HT-29 (cell line): ENCODE measurements at regions not wholly inside any gene's neighbourhood (a gene's known extent, or its start where the extent isn't known, plus 50 kb on each side); places are given as distances from the start of the nearest gene placed in this dataset.

ENCODE experiments used
- DNase-seq: peaks from one replicate; pipeline ENCODE4 v3.0.0-alpha.2; 2015; ENCODE audit warnings: low spot score

GRCh38 chr12:31868965-31869364 lies 90.2 kb upstream of the RESF1 start:
- DNase-seq: peak; percentile 82

GRCh38 chr12:31867292-31867691 lies 91.9 kb upstream of the RESF1 start:
- DNase-seq: no peak

DNA sequence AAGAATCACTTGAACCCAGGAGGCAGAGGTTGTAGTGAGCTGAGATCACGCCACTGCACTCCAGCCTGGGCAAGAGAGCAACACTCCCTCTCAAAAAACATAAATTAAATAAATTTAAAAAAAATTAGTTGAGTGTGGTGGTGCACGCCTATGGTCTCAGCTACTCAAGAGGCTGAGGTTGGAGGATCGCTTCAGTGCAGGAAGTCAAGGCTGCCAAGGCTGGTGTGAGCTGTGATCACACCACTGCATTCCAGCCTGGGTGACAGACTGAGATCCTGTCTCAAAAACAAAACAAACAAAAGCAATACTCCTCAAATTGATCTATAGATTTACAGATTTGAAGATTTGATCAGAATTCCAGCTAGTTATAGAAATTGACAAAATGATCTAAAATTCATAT lies 92.7 kb upstream of the RESF1 start:
- no peak for DNase-seq

DNA sequence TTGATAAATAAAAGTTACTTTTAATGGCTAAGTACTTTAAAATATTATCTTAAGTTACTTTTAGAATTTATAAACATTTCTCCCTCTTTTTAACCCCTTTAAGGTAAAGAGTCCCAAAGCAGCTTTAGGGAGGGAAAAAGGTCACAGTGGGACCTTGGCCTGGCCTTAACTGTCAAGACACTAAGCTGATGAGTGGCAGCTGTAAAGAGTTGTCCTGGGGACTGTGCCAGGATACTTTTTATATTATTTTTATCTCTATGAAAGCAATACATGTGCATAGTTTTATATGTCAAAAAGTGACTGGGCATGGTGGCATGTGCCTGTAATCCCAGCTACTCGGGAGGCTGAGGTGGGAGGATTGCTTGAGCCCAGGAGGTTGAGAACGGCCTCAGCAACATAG lies 94.2 kb upstream of the RESF1 start:
- no peak for DNase-seq

GRCh38 chr12:31861360-31861759 lies 97.9 kb upstream of the RESF1 start:
- DNase-seq: no peak

GRCh38 chr12:31860401-31860800 lies 98.8 kb upstream of the RESF1 start:
- DNase-seq: no peak

DNA sequence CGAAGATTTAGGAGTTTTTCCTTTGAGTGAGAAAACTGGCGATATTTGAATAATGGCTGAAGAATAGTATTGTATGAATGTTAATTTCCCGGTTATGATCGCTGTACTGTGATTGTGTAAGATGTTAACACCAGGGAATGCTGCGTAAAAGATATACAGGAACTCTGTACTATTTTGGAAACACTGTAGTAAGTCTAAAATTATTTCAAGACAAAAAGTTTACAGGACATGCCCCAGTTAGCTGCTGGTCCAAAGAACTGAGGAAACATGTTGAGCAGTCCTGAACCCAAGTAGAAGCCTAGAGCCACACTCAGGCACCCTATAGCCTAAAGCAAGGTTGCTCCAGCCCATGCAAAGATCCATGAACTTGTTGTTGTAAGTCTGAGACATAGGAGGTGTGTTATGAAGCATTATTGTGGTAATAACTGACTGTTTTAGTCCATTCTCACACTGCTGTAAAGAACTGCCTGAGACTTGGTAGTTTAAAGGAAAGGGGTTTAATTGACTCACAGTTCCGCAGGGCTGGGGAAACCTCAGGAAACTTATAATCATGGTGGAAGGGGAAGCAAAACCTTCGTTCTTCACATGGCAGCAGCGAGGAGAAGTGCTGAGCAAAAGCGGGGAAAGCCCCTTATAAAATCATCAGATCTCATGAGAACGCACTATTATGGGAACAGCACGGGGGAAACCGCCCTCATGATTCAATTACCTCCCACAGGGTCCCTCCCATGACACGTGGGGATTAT lies 99.8 kb upstream of the RESF1 start:
- DNase-seq: no peak

- no peak for DNase-seq
Observed at GRCh38 chr12:31855427-31855826, 103.8 kb upstream of the RESF1 start.

DNA sequence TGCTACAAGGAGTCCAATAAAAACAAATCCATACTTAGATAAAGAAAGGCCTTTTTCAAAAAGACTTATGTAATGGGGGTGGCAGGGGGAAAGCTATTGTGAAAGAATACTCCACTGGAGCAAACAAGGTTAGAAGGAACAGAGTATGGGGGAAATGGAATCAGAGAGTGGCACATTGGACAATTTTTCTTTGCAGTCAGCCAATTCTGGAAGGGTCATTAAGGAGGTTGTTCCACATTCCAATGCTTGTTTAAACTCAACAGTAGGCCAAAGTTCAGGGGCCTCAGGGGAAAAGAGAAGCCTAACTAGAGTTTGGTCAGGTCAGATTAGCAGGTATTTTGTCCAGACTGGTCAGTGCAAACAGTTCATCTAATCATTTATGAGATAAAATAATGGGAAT lies 105.2 kb upstream of the RESF1 start:
- peak; percentile 23 for DNase-seq

- DNase-seq: no peak
Observed at GRCh38 chr12:31853520-31853919, 105.7 kb upstream of the RESF1 start.

GRCh38 chr12:31850268-31850667 lies 108.9 kb upstream of the RESF1 start:
- no peak for DNase-seq

DNA sequence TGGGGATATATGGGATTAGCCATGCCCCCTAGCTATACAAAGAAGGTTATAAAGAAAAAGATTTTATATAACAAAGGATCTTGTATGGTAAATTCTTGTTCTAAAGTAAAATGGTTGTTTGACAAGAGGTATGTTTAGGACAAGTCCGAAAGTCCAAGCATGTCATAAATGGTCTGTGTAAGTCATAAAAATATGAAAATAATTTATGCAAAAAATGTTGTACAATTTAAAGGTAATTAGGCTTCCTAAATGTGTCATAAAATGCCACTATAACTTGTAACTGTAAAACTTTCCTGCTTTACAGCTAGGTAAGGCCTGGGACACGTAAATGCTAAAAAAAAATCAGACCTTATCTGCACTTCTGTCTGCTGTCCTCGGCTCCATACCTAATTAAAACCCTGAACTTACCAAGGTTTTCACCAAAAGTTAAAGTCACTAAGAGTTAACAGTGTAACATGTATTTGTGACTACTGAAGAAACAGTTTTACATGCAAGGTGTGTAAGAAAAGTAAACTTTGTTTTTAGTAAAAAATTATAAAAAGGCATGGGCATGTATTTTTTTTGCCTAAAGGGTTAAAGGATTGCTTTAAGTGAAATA lies 110.0 kb upstream of the RESF1 start:
- DNase-seq: no peak

DNA sequence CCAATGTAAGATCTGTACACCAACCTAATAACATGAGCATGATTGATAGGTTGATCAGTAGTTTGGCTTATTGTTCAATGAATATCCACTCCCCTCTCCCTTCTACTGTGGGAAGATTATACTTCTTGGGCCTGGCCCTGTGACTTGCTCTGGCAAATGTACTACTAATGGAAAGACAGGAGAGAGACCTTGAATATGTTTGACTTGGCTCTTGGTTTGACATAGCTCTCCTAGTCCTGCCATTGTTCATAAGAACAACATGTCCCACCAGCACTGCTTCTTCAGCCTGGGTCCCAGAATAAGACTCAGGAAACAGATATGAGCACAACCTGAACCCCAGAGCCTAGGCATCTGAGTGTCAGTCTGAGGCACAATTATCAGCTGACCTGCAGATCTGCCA lies 112.8 kb upstream of the RESF1 start:
- DNase-seq: no peak

DNA sequence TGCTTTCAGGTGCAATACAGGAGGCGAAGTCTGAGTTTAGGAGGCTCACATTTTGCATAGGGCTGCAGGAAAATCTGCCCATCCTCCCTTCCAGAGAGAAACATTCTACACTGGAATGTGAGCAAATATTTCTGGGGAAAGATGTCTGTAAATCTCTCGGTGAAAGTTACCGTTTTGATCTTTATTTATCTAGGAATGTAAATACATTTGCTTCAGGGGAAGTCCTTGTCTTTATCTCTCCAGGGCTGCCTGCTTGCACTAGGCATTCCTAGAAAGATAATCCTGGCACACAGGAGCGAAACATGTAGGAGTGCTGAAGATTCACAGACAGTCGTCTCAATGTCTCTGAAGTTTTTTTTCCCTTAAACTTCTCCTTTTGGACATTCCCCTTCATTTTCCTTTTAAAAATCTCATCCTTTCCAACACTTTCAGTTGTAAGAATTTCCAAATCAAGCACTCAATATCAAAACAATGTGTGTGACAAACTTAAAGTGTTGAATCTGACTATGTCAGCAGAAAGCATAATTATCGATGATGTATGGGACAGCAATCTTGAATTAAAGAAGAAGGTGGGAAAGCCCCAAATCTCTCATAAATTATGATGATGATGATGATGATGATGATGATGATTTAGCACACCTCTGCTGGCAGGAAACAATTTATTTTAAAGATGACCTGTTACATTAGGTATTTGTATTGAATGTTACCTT lies 113.4 kb upstream of the RESF1 start:
- DNase-seq: no peak

- DNase-seq: no peak
Observed at GRCh38 chr12:31843398-31844095, 114.7 kb upstream of the AMN1 start.

DNA sequence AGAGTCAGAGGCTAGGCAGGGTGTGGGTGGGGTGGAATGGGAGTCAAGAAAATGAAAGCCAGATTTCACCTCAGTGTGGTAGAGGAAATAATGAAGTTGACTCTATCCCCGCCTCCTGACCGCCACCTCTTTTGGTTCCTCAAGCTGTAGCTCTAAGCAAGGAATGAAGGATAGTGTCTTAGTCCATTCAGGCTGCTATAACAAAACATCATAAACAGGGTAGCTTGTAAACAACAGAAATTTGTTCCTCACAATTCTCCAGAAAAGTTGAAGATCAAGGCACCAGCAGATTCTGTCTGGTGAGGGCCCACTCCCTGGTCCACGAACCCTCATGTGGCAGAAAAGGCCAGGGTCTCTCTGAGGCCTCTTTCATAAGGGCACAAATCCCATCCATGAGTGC lies 109.1 kb upstream of the AMN1 start:
- DNase-seq: no peak

DNA sequence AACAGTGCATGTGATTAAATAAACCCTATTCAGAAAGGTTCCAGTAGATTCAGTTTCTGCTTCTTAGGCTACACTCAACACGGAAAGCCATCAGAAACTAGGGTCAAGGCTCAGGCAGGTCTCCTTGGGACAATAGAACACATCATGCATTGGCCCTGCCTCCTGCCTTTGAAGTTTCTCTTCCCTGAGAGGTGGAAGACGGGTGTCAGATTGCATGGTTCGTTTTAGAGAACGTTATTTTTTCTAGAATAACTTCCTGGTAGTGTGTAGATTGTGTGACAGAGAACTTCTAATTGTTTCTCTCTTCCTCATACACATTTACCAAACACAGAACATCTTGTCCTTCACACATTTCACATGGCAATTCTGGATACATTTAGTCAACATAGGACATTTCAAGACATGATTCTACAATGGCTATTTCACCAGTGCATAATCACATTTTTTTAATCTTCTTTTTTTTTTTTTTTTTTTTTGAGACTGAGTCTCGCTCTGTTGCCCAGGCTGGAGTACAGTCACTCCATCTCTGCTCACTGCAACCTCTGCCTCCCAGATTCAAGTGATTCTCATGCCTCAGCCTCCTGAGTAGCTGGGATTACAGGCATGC lies 106.6 kb upstream of the AMN1 start:
- DNase-seq: peak; percentile 55

DNA sequence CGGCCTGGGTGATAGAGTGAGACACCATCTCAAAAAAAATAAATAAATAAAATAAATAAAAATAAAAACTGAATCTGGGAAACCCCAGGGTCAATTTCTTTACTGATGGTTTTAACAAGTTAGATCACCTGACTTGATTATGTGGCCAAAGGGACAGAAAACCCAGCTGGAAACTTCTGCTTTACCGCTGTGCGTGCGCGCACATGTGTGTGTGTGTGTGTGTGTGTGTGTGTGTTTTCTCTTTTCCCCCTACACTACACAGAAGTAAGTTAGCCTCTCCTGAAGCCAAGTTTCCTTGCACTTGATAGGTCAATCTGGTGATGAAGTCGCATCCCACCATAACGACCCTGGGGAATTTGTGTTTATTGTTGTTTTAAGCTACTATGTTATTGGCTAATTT lies 105.3 kb upstream of the AMN1 start:
- no peak for DNase-seq

- no peak for DNase-seq
Observed at GRCh38 chr12:31832740-31833729, 104.2 kb upstream of the AMN1 start.

DNA sequence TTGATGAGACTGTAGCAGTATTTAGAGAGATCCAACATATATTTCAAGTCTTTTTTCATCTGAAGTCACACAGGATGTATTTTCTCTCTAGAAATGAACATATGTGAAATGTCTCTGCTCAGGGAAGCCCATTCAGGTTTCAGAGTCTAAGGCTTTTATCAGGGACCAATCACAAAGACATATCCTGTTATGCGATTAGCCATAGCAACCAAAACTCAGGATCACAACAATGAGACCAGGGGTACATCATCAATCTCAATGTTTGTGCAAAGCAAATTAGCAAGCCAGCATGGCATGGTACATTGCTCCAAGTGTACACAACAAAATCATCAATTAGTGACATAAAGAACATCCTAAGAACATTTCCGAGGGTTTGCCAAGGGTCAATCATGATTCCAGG lies 99.2 kb upstream of the AMN1 start:
- DNase-seq: no peak

DNA sequence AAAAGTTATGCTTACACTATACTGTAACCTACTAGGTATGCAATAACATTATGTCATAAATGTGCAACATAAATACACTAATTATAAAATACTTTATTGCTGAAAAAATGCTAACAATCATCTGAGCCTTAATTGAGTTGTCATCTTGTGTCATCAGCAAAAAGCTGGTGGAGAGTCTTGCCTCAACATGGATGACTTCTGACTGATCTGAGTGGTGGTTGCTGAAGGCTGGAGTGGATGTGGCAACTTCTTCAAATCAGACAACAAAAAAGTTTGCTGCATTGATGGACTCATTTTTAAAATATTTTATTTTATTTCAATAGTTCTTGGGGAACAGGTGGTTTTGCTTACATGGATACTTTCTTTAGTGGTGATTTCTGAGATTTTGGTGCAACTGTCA lies 93.9 kb upstream of the AMN1 start:
- no peak for DNase-seq
